GM19395 (cell line): ENCODE measurements at regions not wholly inside any gene's neighbourhood (a gene's known extent, or its start where the extent isn't known, plus 50 kb on each side); places are given as distances from the start of the nearest gene placed in this dataset.

Experiments used
- ATAC-seq: cut with Tn5 transposase; IDR thresholded peaks from one replicate; pipeline ENCODE4 v1.9.1; 2021; ENCODE audit warnings: mild to moderate bottlenecking, moderate library complexity; ENCODE audit not compliant: unreplicated experiment

- ATAC-seq: no peak
Measured at GRCh38 chr17:79405823-79406222, 205.0 kb downstream of the RBFOX3 start.

GRCh38 chr17:79404136-79404911 is 206.5 kb downstream of the RBFOX3 start:
- ATAC-seq: no peak

DNA sequence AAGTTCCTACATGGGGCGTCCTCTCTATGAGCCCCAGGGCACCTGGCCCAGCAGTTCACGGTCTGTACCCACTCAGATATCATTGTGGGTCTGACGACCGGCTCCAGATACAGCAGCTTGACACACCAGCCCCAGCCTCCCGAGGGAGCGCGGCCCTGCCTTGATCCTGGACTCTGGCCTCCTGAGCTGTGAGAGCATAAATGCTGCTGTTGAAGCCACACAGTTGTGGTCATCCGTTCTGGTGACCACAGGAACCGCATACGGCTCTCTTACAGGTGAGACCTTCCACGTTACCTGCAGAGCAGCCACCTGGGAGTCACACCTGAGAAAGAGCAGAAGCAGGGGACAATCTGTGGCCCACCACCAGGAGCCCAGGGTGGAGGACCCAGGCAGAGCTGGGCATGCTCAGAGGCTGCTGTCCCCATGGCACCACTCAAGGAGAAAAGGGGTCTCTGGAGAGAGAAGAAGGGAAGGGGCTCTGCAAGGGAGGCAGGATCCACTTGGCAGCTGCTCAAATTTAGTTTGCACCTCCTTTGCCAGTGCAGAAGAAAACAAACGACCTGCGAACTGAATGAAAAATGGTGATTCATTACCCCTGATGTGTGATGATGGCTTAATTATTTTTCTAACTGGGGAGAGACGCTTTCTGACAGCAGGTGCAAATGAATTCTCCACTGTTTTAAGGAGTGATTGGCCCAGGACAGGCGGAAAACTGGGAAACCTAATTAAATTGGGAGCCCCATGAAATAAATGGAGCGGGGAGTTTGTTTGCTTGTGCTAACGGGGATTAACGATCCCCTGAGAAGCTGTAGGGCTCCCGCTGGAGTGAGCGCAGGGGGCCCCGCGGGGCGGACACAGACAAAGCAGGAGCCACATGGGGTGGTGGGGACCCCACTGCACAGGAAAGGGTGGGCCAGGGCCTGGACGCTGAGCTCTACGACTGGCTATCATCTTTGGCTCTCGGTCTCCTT is 208.9 kb downstream of the RBFOX3 start:
- no peak for ATAC-seq

DNA sequence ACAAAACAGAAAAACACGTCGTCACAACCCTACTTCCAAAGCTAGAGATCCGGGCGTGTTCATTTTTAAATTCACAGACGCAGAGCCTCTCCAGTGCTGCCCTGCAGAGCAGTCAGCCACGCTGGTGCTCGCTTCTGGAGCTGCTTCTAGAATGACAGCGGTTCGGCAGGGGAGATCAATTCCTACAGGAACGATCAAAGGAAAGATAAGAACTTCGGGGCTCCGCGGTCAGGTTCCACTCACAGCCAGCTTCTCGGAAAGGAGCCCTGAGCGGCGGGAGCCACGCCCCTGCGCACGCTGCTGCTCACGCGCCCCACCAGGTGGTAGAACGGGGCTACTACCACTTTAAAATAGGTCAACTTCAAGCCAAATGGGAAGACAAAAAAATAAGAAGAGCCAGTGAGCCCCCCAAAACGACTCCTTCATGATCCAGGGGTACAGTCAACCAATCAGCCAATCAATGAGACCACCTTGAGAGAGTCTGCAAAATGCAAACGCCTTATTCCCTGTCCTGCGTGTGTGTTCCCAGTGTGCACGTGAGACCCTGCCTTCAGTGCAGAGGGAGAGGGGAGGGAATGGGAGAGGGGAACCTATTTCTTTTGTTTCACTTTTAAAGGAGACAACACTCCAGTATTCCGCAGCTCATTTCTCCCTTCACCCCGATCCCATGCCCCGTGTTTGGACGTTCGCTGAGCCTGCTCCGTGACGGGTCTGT is 209.7 kb downstream of the RBFOX3 start:
- ATAC-seq: no peak

- ATAC-seq: no peak
Measured at GRCh38 chr17:79399610-79400144, 211.2 kb downstream of the RBFOX3 start.

GRCh38 chr17:79398441-79398840 is 212.4 kb downstream of the RBFOX3 start:
- no peak for ATAC-seq

- ATAC-seq: no peak
Measured at GRCh38 chr17:79396696-79397095, 214.2 kb downstream of the RBFOX3 start.

- no peak for ATAC-seq
Measured at GRCh38 chr17:79395545-79395944, 215.3 kb downstream of the RBFOX3 start.

- ATAC-seq: no peak
Measured at GRCh38 chr17:79395066-79395465, 215.8 kb downstream of the RBFOX3 start.

GRCh38 chr17:79393358-79394052 is 217.3 kb downstream of the RBFOX3 start:
- no peak for ATAC-seq

DNA sequence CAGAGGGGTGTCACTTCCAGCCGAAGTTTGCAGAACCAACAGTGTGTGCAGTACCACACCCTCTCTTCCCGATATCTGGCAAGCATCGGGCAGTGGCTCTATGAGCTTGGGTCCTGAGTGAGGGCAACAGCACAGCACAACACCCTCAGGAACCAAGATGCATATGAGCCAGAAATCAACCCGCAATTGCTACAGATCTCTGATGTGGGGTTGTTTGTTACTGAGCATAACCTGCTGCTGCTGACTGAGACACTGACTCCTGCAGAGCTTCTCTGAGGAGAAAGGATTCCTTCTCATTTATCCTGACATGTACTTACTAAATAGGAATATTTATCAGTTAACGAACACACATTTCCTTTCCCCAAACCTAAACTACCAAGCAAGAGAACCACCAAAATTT is 218.3 kb downstream of the RBFOX3 start:
- no peak for ATAC-seq

GRCh38 chr17:79391376-79392233 is 219.2 kb downstream of the RBFOX3 start:
- ATAC-seq: no peak

DNA sequence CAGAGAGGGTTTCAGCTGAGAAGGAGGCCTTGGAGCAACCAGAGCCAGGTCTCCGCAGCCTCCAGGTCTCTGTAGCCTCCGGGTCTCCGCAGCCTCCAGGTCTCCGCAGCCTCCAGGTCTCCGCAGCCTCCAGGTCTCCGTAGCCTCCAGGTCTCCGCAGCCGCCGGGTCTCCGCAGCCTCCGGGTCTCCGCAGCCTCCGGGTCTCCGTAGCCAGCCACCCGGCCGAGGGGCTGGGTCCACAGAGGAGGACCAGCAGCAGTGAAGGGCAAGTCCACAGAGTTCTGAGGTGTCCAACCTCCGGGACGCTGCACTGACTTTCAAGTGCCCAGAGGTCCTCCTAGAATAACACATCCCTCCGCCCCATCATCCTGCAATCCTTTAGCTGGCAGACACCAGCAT is 221.0 kb downstream of the RBFOX3 start:
- ATAC-seq: no peak

DNA sequence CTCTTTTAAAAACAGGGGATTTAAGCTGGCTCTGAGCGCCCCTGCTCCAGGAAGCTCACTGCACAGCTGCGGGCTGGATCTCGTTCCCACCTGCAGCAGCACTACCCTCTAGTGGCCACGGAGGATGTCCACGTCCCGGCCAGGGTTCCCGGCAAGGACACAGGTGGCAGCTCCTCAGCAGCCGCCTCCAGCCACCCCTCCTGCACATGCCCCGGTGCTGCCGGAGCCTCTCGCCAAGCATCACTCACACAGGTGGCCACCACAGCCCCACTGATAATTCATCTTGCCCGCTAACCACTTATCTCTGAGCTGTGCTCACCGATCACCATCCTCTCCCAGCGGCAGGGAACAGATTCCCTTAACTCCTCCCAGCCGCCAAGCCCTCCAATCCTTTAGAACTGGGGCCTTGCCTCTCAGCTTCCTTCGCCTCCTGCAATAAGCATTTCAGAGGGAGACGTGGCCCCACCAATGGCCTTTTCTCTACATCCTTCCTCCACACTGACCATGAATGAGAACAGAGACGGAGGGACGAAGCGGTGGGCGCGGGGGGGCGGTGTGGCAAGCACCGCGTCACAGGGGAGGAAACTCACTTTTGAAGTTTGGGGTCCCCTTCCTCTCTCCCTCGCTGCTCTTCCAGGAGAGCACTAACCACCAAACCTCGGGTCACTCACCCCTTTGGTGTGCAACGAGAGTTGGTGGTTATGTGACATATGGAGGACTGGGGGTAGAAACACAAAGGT is 222.1 kb downstream of the RBFOX3 start:
- no peak for ATAC-seq

- no peak for ATAC-seq
Measured at GRCh38 chr17:79387783-79388182, 223.1 kb downstream of the RBFOX3 start.

DNA sequence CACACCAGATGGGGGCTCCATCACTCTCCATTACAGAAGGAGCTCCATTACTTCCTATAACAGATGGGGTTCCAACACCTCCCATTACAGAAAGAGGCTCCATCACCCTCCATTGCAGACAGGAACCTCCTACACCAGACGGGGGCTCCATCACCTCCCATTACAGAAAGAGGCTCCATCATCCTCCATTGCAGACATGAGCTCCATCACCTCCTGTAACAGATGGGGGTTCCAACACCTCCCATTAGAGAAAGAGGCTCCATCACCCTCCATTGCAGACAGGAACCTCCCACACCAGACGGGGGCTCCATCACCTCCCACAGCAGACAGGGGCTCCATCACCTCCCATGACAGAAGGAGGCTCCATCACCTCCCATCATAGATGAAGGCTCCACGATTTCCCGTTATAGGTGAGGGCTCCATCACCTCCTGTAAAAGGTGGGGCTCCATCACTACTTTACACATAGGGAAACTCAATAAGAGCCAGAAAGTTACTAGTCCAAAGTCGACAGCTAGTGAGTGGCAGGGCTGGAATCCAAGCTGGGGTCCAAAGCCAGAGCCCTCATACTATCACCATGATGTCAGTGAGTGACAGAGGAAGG is 224.8 kb downstream of the RBFOX3 start:
- ATAC-seq: no peak

GRCh38 chr17:79382313-79382712 is 228.5 kb downstream of the RBFOX3 start:
- no peak for ATAC-seq

DNA sequence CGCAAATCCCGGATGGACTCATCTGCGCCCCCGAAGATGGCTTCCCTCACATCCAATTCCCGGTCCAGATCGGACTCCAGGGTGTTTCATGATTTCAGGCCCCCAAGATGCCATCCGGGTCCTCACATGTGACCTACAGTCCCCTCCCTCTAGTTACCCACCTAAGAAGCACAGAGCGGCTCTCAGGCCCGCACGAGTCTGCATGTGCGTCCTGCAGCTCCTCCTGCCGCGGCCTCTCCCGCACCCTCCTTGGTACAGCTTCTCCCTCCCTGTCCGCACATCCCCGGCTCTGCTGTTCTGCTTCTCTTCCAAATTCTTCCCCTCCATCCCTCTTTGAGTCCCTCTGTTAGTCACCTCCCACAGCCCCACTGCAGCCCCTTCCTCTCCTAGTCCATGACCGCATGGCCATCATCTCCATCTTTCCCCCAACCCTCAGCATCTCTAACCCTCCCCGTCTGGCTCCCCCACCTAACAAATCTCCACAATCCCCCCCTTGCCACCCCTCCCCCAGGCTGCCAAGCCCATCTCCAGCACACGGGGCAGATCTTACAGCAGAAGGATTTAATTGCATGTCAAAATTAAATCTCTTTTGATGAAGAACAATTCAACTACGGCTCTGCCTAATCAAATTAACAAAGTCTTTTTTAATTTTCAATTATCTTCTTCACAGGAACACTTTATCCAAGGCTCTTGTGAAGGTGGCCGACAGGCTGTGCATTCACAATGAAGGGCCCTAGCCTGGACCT is 231.0 kb downstream of the RBFOX3 start:
- no peak for ATAC-seq
